Activated CD4-positive, alpha-beta T cell treated with anti-CD3 and anti-CD28 coated beads, Interleukin-2, amount 10 ng/mL, durations not matched to agents 24 days and 14 days (primary cell): ENCODE measurements at regions not wholly inside any gene's neighbourhood (a gene's known extent, or its start where the extent isn't known, plus 50 kb on each side); places are given as distances from the start of the nearest gene placed in this dataset.
A peak's percentile ranks its signal among the peaks of the same experiment; 100 is the strongest.

ENCODE experiments used
- DNase-seq: peaks from one replicate; pipeline ENCODE4 v3.0.0; 2022
- H3K27ac Mint-ChIP-seq: one replicate; pipeline ENCODE4 v1.8.0; 2022; ENCODE audit warnings: mild to moderate bottlenecking, mixed read lengths
- H3K27me3 Mint-ChIP-seq: one replicate; pipeline ENCODE4 v1.8.0; 2022; ENCODE audit warnings: mixed read lengths
- H3K36me3 Mint-ChIP-seq: one replicate; pipeline ENCODE4 v1.8.0; 2022; ENCODE audit warnings: low read depth, mild to moderate bottlenecking, mixed read lengths
- H3K4me1 Mint-ChIP-seq: one replicate; pipeline ENCODE4 v1.8.0; 2021; ENCODE audit warnings: mixed read lengths
- H3K4me3 Mint-ChIP-seq: one replicate; pipeline ENCODE4 v1.8.0; 2022; ENCODE audit warnings: mild to moderate bottlenecking, moderate library complexity, mixed read lengths
- H3K9me3 Mint-ChIP-seq: one replicate; pipeline ENCODE4 v1.8.0; 2021; ENCODE audit warnings: mixed read lengths
- intact Hi-C: fragments of 100-400 bp; cut with micrococcal nuclease; formaldehyde crosslinking; loops from one replicate; pipeline ENCODE4 v1.15.1; 2023

DNA sequence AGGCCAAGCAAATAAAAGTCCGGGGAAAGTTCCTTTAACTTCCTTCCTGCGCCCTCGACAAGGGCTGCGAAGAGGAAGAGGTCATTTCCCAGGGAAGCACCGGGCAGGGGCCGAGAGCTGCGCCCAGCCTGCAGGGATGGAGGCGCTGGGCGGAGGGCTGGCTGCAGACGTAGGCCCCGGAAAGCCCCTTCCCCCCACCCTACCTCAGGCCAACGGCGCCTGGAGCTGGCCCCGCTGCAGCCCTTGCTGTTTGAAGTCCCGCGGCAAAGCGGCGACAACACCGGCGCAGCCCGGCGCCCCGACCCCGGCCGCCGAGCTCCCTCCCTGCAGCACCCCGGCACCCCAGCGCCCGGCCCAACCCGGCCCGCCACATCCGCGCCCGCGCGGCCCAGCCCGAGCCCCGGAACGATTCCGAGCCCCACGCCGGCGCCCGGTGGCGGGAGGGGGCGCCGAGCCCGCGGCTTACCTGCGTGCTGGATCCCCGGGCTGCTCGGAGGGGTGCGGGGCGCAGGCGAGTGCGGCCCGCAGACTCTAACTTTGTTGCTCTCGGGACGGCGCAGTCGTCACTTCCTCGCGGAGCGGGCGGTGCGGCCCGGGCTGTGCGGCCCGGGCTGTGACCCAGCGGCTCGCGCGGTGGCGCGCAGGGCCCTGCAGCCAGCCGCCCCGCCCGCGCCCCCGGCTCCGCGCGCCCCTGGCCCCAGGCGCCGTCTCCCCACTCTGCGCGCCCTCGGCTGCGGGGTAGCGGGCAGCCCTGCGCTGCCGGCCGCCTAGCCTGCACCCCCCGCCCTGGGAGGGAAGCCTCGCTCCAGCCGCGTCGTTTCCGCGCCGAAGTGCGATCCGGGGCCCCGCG lies 64.8 kb upstream of the PTGR2 start:
- peak; percentile 90 for DNase-seq
- Mint-ChIP-seq H3K4me1 (peaks cover 60% of the 10 kb centered on the region), H3K36me3 (peaks cover 6% of the 10 kb centered on the region), H3K27ac (peak overlapping the region; percentile 96), H3K9me3 (no peaks in the 10 kb centered on the region), H3K27me3 (no peaks in the 10 kb centered on the region), H3K4me3 (peak overlapping the region; percentile 94)
- intact Hi-C loops: loop anchor here (1.0 to 5.0 kb wide), 5 partner anchors 13 to 99 kb away; partner anchors contain the start of gene ZNF410

DNA sequence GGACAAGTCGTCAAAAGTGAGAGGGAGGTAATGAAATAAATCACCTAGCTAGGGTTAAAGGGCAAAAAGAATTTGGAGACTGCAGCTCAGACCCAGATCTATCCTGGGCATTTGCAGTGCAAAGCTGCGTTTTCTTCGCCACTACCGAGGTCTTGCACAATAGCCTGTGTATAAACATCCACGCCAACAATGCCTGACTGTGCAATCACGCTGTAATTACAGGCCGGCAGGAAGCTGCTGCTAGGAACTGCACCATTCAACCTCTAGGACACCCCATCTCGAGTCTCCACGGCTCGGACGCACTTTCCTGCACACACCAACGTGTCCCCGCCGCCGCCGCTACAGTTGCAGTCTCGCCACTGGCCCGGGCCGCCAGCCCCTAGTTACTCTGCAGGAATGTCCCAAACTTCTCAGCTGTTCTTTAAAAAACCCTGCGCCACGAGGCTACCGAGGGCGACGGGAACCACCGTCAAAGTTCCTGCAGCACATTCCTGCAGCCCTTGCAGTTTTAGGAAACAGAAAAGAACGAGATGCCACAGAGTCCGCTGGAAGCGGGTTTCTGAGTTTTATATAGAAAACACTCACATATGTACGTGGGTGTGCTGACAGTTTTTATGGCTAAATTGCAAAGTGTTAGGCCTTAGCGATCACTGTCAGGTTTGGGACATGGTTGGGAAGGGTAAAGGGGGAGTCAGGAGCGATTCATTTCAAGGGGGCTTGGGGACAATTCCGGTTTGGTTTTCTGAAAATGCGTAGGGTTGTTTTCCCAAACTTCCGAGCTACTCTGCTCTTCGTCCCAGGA lies 65.6 kb upstream of the PTGR2 start:
- Mint-ChIP-seq H3K36me3 (peaks cover 6% of the 10 kb centered on the region), H3K4me1 (peaks cover 60% of the 10 kb centered on the region), H3K27ac (peak overlapping the region; percentile 95), H3K27me3 (no peaks in the 10 kb centered on the region), H3K4me3 (peak overlapping the region; percentile 94), H3K9me3 (no peaks in the 10 kb centered on the region)
- intact Hi-C loops: loop anchor here (1.0 to 5.0 kb wide), 3 partner anchors 12 to 44 kb away; no protein-coding TSS in a partner anchor
- peak; percentile 91 for DNase-seq

DNA sequence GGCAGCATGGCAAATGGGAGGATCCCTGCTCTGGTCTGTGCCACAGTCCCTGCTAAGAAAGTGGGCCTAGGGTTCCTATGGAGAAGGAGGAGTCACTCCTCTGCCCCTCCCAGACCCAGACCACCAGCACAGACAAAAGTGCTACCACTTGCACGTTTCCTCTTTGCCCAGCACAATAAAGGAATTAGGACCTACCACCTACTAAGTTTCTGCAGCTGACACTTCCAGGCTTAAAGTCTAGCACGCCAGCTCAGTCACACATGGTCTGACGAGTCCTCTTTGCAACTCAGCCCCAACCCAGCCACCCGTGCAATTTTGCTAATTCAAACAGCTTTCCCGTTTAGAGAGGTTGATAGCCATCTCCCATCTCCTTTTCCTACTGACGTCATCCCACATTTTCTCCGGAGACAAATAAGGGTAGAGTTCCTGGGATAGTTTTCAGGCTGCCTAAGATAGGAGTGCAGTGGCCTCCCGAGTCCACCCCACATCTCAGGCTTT lies 66.2 kb upstream of the PTGR2 start:
- Mint-ChIP-seq H3K27me3 (no peaks in the 10 kb centered on the region), H3K9me3 (no peaks in the 10 kb centered on the region), H3K27ac (peak overlapping the region; percentile 95), H3K36me3 (peaks cover 9% of the 10 kb centered on the region), H3K4me3 (peak overlapping the region; percentile 94), H3K4me1 (peaks cover 66% of the 10 kb centered on the region)
- DNase-seq: peak; percentile 69
- intact Hi-C loops: loop anchor here (5.0 kb wide), 1 partner anchor 43 kb away; no protein-coding TSS in a partner anchor

DNA sequence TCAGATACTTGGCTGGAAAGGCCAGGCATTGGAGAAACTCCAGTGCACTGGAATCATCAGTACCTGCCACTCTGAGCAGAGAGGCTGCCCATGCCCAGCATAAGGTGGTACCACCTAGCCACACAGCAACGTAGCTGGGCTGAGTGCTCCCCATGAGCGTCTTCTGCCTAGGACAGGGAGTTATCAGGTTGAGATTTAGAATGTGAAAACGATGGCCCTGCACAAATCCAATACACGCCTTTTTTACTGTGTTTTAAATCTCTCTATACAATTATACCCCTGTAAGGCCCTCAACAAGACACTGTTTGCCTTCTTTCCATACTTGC lies 66.7 kb upstream of the PTGR2 start:
- DNase-seq: no peak
- H3K4me1 Mint-ChIP-seq: peaks cover 67% of the 10 kb centered on the region
- H3K27ac Mint-ChIP-seq: peak overlapping the region; percentile 95
- H3K36me3 Mint-ChIP-seq: peaks cover 9% of the 10 kb centered on the region
- H3K27me3 Mint-ChIP-seq: no peaks in the 10 kb centered on the region
- intact Hi-C loops: loop anchor here (5.0 kb wide), 1 partner anchor 43 kb away; no protein-coding TSS in a partner anchor
- H3K9me3 Mint-ChIP-seq: no peaks in the 10 kb centered on the region
- H3K4me3 Mint-ChIP-seq: peak overlapping the region; percentile 94

DNA sequence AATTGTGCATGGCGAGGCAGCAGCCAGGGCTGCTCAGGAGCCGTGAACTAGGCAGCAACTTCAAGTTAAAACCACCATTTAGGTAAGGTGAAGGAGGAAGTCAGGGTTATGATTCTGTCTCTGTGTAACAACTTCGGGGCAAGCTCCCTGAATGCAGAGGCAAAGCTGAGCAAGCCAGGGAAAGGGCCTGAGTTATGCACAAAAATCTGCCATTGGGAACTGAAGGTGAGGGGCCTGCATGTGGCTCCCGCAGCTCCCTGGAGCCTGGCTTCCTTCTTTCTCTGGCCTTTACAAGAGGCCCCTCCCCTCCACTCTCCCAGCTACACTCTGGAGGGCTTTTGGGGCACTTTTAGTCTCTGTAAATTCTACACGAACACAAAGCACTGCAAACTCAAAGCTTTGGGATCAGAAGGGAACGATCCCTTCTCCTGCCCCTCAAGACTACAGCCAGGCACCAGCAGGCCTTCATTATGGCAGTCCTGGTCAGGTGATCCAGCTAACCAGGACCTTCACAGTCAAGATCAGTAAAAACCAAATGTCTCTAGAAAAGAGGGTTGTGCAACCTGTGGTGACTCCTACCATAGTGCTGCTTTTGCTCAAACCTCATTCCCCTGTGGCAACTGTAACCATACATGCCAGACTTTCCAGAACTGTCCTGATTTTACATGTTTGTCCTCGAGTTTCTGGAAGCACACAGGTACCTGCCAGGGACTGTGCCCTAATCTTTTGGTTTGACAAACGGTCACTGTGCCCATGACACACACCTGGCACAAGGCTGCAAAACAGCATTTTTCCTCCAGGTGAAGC lies 67.2 kb upstream of the PTGR2 start:
- no peaks in the 10 kb centered on the region for H3K27me3 Mint-ChIP-seq
- peaks cover 65% of the 10 kb centered on the region for H3K4me1 Mint-ChIP-seq
- peak overlapping the region; percentile 92 for H3K27ac Mint-ChIP-seq
- H3K4me3 Mint-ChIP-seq: peak overlapping the region; percentile 94
- peaks cover 9% of the 10 kb centered on the region for H3K36me3 Mint-ChIP-seq
- H3K9me3 Mint-ChIP-seq: no peaks in the 10 kb centered on the region
- intact Hi-C loops: no loop called here
- peak; percentile 70 for DNase-seq

DNA sequence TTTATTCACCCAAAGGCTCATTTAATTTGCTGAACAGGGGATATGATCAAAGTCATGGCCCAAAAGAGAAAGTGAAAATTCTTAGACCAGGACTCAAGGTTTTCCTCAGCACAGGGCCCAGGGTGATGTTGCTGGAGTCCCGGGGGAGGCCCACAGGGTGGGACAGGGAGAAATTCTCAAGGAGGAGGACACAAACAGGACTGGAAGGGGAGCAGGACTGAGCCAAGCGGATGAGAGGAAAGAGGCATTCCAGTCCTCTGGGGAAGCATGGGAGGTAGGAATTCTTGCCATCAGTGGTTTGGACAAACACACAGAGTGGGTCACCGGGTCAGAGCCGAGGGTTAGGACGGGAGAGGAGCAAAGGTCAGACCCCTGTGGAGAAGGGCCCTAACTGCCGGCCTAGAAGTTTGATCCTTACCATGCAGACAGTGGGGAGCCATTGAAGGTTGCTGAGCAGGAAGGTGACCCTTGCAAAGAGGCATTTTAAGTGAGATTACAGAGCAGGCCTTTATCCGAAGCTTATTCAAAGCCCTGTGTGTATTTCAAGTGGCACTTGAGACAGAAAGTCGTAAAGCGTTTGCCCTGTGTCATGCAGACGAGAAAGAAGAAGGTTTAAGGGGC lies 68.4 kb upstream of the PTGR2 start:
- intact Hi-C loops: no loop called here
- no peak for DNase-seq
- H3K4me3 Mint-ChIP-seq: peak overlapping the region; percentile 94
- H3K9me3 Mint-ChIP-seq: no peaks in the 10 kb centered on the region
- H3K27me3 Mint-ChIP-seq: no peaks in the 10 kb centered on the region
- peaks cover 59% of the 10 kb centered on the region for H3K4me1 Mint-ChIP-seq
- peak overlapping the region; percentile 81 for H3K27ac Mint-ChIP-seq
- H3K36me3 Mint-ChIP-seq: peaks cover 11% of the 10 kb centered on the region

DNA sequence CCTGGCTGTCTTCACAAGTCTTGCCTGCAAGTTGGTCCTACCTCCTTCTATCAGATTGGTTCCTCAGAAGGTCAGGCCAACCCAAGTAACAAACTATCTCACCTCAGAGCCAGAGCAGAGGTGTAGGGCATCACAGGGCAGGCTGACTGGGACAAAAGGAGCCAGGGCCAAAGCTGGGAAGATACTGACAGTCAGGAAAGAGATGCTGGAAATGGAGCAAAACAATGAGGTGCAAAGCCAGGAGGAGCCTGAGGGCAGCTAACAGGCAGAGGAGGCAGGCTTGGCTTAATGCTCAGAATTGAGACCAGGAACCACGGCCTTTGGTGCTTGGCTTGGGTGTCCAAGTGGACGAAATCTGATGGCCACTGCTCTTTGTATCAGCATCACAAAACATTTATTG lies 68.4 kb upstream of the PNMA1 start:
- Mint-ChIP-seq H3K9me3 (no peaks in the 10 kb centered on the region), H3K27ac (peak overlapping the region; percentile 81), H3K27me3 (no peaks in the 10 kb centered on the region), H3K36me3 (peaks cover 11% of the 10 kb centered on the region), H3K4me3 (peak overlapping the region; percentile 94), H3K4me1 (peaks cover 54% of the 10 kb centered on the region)
- no peak for DNase-seq
- intact Hi-C loops: no loop called here

DNA sequence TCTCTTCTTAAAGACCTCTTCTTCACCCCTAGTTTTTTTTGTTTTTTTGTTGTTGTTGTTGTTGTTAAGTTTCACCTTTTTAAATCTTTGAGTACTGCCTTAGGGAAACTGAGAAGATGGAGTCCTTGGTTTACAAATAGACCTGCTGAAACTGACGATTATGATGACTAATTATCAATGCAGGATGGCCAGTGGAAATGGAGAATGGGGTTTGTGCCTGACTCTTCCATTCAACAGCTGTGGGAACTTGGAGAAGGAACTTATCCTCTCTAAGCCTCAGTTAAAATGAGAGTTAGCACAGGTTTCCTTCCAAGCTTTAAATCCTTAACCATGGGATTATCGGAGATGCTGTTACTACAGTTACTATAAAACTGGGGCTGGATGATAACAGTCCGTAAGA lies 66.7 kb upstream of the PNMA1 start:
- Mint-ChIP-seq H3K27ac (no peak overlapping the region), H3K4me3 (no peak overlapping the region), H3K36me3 (peaks cover 11% of the 10 kb centered on the region), H3K9me3 (no peaks in the 10 kb centered on the region), H3K4me1 (peaks cover 55% of the 10 kb centered on the region), H3K27me3 (no peaks in the 10 kb centered on the region)
- intact Hi-C loops: no loop called here
- no peak for DNase-seq

DNA sequence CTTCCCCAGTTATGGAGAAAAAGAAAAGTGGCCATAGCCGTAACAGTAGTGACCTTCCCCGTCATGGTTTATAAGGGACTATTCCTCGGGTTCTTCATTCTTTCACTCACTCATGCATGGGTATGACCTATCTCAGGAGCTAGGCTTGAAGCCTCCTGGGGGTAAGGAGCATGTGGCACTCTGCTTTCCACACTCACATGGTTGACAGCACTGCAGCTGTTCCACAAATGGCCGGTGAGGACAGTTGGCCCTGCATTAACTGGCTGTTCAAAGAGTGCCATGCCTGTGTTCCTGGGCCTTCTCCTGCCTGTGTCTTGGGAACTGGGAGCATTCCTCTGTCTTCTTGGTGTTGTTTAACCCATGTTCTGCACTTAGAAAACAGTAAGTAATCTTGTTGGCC lies 66.2 kb upstream of the PNMA1 start:
- intact Hi-C loops: no loop called here
- peaks cover 11% of the 10 kb centered on the region for H3K36me3 Mint-ChIP-seq
- no peak for DNase-seq
- peaks cover 53% of the 10 kb centered on the region for H3K4me1 Mint-ChIP-seq
- no peaks in the 10 kb centered on the region for H3K9me3 Mint-ChIP-seq
- H3K4me3 Mint-ChIP-seq: no peak overlapping the region
- H3K27me3 Mint-ChIP-seq: no peaks in the 10 kb centered on the region
- H3K27ac Mint-ChIP-seq: no peak overlapping the region

DNA sequence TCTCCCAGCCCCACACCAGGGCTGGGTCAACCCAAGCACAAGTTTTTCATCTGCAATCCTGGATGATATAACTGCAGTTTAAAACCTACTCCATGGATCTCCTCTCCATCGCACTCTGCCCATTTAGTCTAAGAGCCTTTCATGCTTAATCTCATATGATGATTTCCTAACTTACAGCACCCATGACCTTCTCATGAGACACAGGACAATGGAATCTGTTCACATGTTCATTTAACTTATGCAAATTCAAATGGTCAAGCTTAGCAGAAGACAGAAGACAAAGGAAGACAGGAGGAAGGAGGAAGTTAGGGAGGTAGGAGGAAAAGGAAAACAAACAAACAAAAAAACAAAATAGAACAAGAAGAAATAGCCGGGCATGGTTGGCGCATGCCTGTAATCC lies 64.6 kb upstream of the PNMA1 start:
- H3K36me3 Mint-ChIP-seq: peaks cover 11% of the 10 kb centered on the region
- no peaks in the 10 kb centered on the region for H3K27me3 Mint-ChIP-seq
- no peak overlapping the region for H3K27ac Mint-ChIP-seq
- H3K4me3 Mint-ChIP-seq: no peak overlapping the region
- no peak for DNase-seq
- H3K4me1 Mint-ChIP-seq: peaks cover 50% of the 10 kb centered on the region
- H3K9me3 Mint-ChIP-seq: no peaks in the 10 kb centered on the region
- intact Hi-C loops: no loop called here

DNA sequence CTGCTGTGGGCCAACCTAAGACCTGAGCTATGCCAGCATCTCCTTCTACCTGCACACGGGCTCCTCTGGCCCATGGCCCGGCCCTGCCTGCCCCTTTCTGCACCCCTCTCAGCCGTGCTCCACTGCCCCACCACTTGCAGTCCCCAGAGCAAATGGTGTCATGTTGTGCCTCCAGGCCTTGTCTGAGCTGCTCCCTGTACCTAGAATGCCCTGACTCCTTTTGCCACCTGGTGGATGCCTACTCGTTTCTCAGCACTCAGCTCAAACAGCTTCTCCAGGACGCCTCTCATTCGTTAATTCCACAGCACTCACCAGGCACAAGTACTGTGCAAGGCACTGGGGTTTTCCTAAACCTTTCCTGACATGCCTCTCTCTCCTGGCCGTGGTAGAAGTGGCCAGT lies 63.2 kb upstream of the PNMA1 start:
- Mint-ChIP-seq H3K27me3 (no peaks in the 10 kb centered on the region), H3K9me3 (no peaks in the 10 kb centered on the region), H3K27ac (no peak overlapping the region), H3K4me1 (peaks cover 44% of the 10 kb centered on the region), H3K4me3 (no peak overlapping the region), H3K36me3 (peaks cover 6% of the 10 kb centered on the region)
- peak; percentile 62 for DNase-seq
- intact Hi-C loops: no loop called here

DNA sequence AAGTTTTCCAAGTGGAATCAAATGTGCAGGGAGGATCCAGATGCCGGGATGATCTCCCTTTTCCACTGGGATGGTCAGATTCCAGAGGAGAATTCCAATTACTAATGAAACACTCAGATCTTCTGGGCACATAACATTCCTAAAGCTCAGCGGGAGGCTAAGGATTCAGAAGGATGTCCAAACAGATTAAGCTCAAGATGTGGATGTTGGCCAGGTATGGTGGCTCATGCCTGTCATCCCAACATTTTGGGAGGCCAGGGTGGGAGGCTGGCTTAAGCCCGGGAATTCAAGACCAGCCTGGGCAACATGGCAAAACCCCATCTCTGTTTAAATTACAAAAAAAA lies 62.0 kb upstream of the PNMA1 start:
- Mint-ChIP-seq H3K4me3 (no peak overlapping the region), H3K36me3 (peaks cover 6% of the 10 kb centered on the region), H3K9me3 (no peaks in the 10 kb centered on the region), H3K27me3 (no peaks in the 10 kb centered on the region), H3K4me1 (peaks cover 55% of the 10 kb centered on the region), H3K27ac (no peak overlapping the region)
- no peak for DNase-seq
- intact Hi-C loops: no loop called here
